22Rv1 (cell line): ENCODE measurements at regions not wholly inside any gene's neighbourhood (a gene's known extent, or its start where the extent isn't known, plus 50 kb on each side); places are given as distances from the start of the nearest gene placed in this dataset.

ENCODE experiments used
- ZFX ChIP-seq: fragments of 450-650 bp; IDR thresholded peaks from 2 replicates; pipeline ENCODE4 v1.6.1; 2017; ENCODE audit warnings: antibody characterized with exemption, borderline replicate concordance
- TF ChIP-seq, protein P1 (sequence below): fragments of 450-650 bp; IDR thresholded peaks from 2 replicates; pipeline ENCODE4 v1.5.1; 2017; ENCODE audit warnings: mild to moderate bottlenecking

DNA sequence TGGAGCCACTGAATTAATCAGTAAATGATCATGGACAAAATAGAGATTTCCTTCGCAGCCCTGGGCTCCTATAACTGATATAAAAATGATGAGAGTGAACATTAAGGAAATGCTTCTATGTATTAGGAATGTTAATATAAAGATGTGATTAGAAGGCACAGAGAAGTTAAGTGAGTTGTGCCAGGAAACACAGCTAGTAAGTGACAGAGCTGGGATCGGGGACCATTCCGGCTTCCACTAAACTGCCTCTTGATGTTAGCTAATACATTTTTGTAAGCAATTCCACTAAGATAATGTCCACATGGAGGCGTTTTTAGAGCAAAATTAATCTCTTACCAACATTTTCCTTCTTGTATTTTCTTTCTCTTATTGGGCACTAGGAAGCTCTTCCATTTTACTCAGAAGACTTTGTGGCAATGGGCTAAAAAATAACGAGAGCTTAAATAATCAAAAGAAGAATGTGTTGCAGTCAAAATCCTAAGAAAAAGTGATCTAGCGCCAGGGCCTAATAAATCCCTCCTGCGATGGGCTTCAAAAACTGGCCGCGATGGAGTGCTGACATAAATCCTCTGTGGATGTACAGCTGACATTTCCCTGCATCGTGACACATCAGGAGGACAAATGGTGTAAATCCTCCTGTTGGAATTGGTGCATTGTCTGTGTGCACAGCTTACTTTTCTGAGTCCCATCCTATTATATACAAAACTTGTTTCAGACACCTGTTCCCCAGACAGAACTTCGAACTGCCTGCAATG lies 326.1 kb upstream of the MAF start:
- TF ChIP-seq, protein P1, sequence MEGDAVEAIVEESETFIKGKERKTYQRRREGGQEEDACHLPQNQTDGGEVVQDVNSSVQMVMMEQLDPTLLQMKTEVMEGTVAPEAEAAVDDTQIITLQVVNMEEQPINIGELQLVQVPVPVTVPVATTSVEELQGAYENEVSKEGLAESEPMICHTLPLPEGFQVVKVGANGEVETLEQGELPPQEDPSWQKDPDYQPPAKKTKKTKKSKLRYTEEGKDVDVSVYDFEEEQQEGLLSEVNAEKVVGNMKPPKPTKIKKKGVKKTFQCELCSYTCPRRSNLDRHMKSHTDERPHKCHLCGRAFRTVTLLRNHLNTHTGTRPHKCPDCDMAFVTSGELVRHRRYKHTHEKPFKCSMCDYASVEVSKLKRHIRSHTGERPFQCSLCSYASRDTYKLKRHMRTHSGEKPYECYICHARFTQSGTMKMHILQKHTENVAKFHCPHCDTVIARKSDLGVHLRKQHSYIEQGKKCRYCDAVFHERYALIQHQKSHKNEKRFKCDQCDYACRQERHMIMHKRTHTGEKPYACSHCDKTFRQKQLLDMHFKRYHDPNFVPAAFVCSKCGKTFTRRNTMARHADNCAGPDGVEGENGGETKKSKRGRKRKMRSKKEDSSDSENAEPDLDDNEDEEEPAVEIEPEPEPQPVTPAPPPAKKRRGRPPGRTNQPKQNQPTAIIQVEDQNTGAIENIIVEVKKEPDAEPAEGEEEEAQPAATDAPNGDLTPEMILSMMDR: no peak
- no peak for TF ChIP-seq ZFX
